Keratinocyte (primary cell): ENCODE measurements at regions not wholly inside any gene's neighbourhood (a gene's known extent, or its start where the extent isn't known, plus 50 kb on each side); places are given as distances from the start of the nearest gene placed in this dataset.

Experiments used
- DNase-seq: peaks from one replicate; pipeline ENCODE4 v3.0.0-alpha.2; 2011; ENCODE audit warnings: low read depth, missing footprints, low spot score
- FAIRE-seq: peaks from 2 replicates; lab custom pipeline; 2011; peaks lifted over from hg19 to GRCh38; lab: Jason Lieb, UNC
- H2AFZ ChIP-seq: 2 replicates; pipeline ENCODE4 v1.6.0; 2012; ENCODE audit warnings: low read length, control low read depth, inconsistent platforms; ENCODE audit not compliant: control insufficient read depth
- H3K27ac ChIP-seq: 2 replicates; pipeline ENCODE4 v1.5.1; 2011; ENCODE audit warnings: low read length; ENCODE audit not compliant: control insufficient read depth, insufficient read depth
- H3K27me3 ChIP-seq: 3 replicates; pipeline ENCODE4 v1.6.0; 2011; ENCODE audit warnings: low read length; ENCODE audit not compliant: control insufficient read depth, insufficient read depth; ENCODE audit errors: extremely low read depth
- H3K36me3 ChIP-seq, 2 experiments: 2 replicates in 1 of 2; 3 replicates in 1 of 2; pipeline ENCODE4 v1.5.1; 2011; ENCODE audit warnings: low read length in 2 of 2, mild to moderate bottlenecking in 1 of 2; ENCODE audit not compliant: control insufficient read depth in 2 of 2, insufficient read depth in 2 of 2; ENCODE audit errors: extremely low read depth in 1 of 2
- H3K4me1 ChIP-seq: 3 replicates; pipeline ENCODE4 v1.5.1; 2011; ENCODE audit warnings: low read length; ENCODE audit not compliant: control insufficient read depth, insufficient read depth; ENCODE audit errors: extremely low read depth
- H3K4me2 ChIP-seq: 3 replicates; pipeline ENCODE4 v1.6.0; 2011; ENCODE audit warnings: low read depth, low read length; ENCODE audit not compliant: control insufficient read depth, insufficient read depth; ENCODE audit errors: extremely low read depth
- H3K4me3 ChIP-seq, 3 experiments: fragments of 200-600 bp in 1 of 3; sonication (generic) in 1 of 3; 2 replicates in 2 of 3; 3 replicates in 1 of 3; pipeline ENCODE4 v1.5.1; 2011 to 2016; ENCODE audit warnings: low read length in 3 of 3, mild to moderate bottlenecking in 3 of 3, control low read depth in 2 of 3, inconsistent platforms in 1 of 3, low read depth in 1 of 3, mixed read lengths in 1 of 3, mixed run types in 1 of 3, moderate library complexity in 1 of 3; ENCODE audit not compliant: control insufficient read depth in 2 of 3, insufficient read depth in 2 of 3; ENCODE audit errors: extremely low read depth in 1 of 3
- H3K79me2 ChIP-seq: 2 replicates; pipeline ENCODE4 v1.6.0; 2012; ENCODE audit warnings: low read length; ENCODE audit not compliant: control insufficient read depth, insufficient read depth
- H3K9ac ChIP-seq: 3 replicates; pipeline ENCODE4 v1.6.0; 2011; ENCODE audit warnings: low read length; ENCODE audit not compliant: control insufficient read depth, insufficient read depth; ENCODE audit errors: extremely low read depth
- H3K9me1 ChIP-seq: 3 replicates; pipeline ENCODE4 v1.6.0; 2011; ENCODE audit warnings: low read length; ENCODE audit not compliant: control insufficient read depth, insufficient read depth; ENCODE audit errors: extremely low read depth
- H3K9me3 ChIP-seq: 2 replicates; pipeline ENCODE4 v1.5.1; 2012; ENCODE audit warnings: low read depth, low read length; ENCODE audit not compliant: control insufficient read depth
- H4K20me1 ChIP-seq: 3 replicates; pipeline ENCODE4 v1.6.0; 2011; ENCODE audit warnings: low read length; ENCODE audit not compliant: control insufficient read depth, insufficient read depth; ENCODE audit errors: extremely low read depth
- EZH2 ChIP-seq: IDR thresholded peaks from one replicate; pipeline ENCODE4 v1.6.1; 2012; ENCODE audit warnings: inconsistent platforms, mild to moderate bottlenecking, low read length, moderate library complexity
- dilution Hi-C: fragments of 300-500 bp; cut with MboI; formaldehyde crosslinking; loops from one replicate; pipeline ENCODE4 v1.7.0; 2020; ENCODE audit warnings: low sequenced_read_pairs; ENCODE audit not compliant: extremely low pct_ligation_motif_present
- TF ChIP-seq, protein P1 (sequence below), 3 experiments: IDR thresholded peaks in 1 of 3; conservative IDR thresholded peaks in 1 of 3; optimal IDR thresholded peaks in 1 of 3; 2 replicates in 2 of 3; 3 replicates in 1 of 3; pipeline versions ENCODE3 to v1.5.1; 2011; ENCODE audit warnings: low read length in 3 of 3, mild to moderate bottlenecking in 3 of 3, moderate library complexity in 2 of 3, control low read depth in 1 of 3, inconsistent platforms in 1 of 3; ENCODE audit not compliant: insufficient read depth in 2 of 3; ENCODE audit errors: extremely low read depth in 1 of 3

GRCh38 chr1:187527346-187527745 is 698.6 kb downstream of the PLA2G4A start:
- no peak overlapping the region for H3K4me2 ChIP-seq
- H3K79me2 ChIP-seq = no peaks in the 10 kb centered on the region
- no peaks in the 10 kb centered on the region for H3K9me1 ChIP-seq
- H3K9ac ChIP-seq = no peak overlapping the region
- H3K4me1 ChIP-seq = no peaks in the 10 kb centered on the region
- H4K20me1 ChIP-seq = no peaks in the 10 kb centered on the region
- no peak for TF ChIP-seq EZH2
- TF ChIP-seq, protein P1, sequence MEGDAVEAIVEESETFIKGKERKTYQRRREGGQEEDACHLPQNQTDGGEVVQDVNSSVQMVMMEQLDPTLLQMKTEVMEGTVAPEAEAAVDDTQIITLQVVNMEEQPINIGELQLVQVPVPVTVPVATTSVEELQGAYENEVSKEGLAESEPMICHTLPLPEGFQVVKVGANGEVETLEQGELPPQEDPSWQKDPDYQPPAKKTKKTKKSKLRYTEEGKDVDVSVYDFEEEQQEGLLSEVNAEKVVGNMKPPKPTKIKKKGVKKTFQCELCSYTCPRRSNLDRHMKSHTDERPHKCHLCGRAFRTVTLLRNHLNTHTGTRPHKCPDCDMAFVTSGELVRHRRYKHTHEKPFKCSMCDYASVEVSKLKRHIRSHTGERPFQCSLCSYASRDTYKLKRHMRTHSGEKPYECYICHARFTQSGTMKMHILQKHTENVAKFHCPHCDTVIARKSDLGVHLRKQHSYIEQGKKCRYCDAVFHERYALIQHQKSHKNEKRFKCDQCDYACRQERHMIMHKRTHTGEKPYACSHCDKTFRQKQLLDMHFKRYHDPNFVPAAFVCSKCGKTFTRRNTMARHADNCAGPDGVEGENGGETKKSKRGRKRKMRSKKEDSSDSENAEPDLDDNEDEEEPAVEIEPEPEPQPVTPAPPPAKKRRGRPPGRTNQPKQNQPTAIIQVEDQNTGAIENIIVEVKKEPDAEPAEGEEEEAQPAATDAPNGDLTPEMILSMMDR (optimal IDR thresholded peaks at IDR 0.05 in 1 of 3, IDR thresholded peaks at IDR 0.05 in 1 of 3, conservative IDR thresholded peaks at IDR 0.05 in 1 of 3; ENCODE audit: extremely low read depth in 1 of 3, insufficient read depth in 2 of 3, low read length in 3 of 3) = no peak
- H3K27me3 ChIP-seq = no peaks in the 10 kb centered on the region
- H3K27ac ChIP-seq = no peak overlapping the region
- H3K9me3 ChIP-seq = no peaks in the 10 kb centered on the region
- FAIRE-seq (no peak), DNase-seq (no peak)
- no peak overlapping the region for H3K4me3 ChIP-seq
- H3K36me3 ChIP-seq = no peaks in the 10 kb centered on the region
- no peak overlapping the region for H2AFZ ChIP-seq
- dilution Hi-C loops = no loop called here

DNA sequence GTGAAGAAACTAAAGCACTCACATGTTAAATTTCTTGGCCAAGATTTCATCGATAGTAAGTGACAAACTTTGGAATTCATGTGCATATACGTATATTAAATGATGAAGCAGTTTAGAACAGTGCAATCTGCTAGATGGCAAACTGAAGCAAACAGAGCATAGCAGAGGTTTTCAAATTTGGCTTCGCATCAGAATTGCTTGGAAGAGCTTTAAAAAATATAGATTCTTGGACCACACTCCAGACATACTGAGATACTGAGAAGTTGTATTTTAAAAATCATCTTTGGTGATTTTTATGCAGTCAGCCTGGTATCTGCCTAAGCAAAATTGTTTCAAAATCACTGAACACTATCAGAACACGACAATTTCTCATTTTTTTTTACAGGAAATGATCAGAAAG is 709.2 kb downstream of the PLA2G4A start:
- Histone ChIP-seq H3K9me3 (no peaks in the 10 kb centered on the region), H3K27me3 (no peaks in the 10 kb centered on the region), H3K9me1 (no peaks in the 10 kb centered on the region), H3K27ac (no peak overlapping the region), H3K9ac (no peak overlapping the region), H3K4me1 (no peaks in the 10 kb centered on the region), H3K4me2 (no peak overlapping the region), H3K4me3 (no peak overlapping the region), H4K20me1 (no peaks in the 10 kb centered on the region), H2AFZ (no peak overlapping the region), H3K79me2 (no peaks in the 10 kb centered on the region), H3K36me3 (no peaks in the 10 kb centered on the region)
- dilution Hi-C loops = no loop called here
- DNase-seq (no peak), FAIRE-seq (no peak)
- no peak for TF ChIP-seq EZH2
- TF ChIP-seq, protein P1 (optimal IDR thresholded peaks at IDR 0.05 in 1 of 3, IDR thresholded peaks at IDR 0.05 in 1 of 3, conservative IDR thresholded peaks at IDR 0.05 in 1 of 3; ENCODE audit: extremely low read depth in 1 of 3, insufficient read depth in 2 of 3, low read length in 3 of 3) = no peak
